GM19035 (cell line): ENCODE measurements at regions not wholly inside any gene's neighbourhood (a gene's known extent, or its start where the extent isn't known, plus 50 kb on each side); places are given as distances from the start of the nearest gene placed in this dataset.

ENCODE experiments used
- ATAC-seq: cut with Tn5 transposase; IDR thresholded peaks from one replicate; pipeline ENCODE4 v1.9.1; 2021; ENCODE audit not compliant: unreplicated experiment

GRCh38 chrX:9087271-9088040 lies 53.5 kb upstream of the FAM9B start:
- ATAC-seq = no peak

- ATAC-seq = no peak
Measured at GRCh38 chrX:9088896-9089295, 55.0 kb upstream of the FAM9B start.

- no peak for ATAC-seq
Measured at GRCh38 chrX:9090766-9091165, 56.8 kb upstream of the FAM9B start.

- no peak for ATAC-seq
Measured at GRCh38 chrX:9091258-9091657, 57.3 kb upstream of the FAM9B start.

GRCh38 chrX:9102956-9103355 lies 69.0 kb upstream of the FAM9B start:
- ATAC-seq = no peak

- ATAC-seq = no peak
Measured at GRCh38 chrX:9108054-9108453, 74.1 kb upstream of the FAM9B start.

- ATAC-seq = no peak
Measured at GRCh38 chrX:9110808-9111207, 76.9 kb upstream of the FAM9B start.

- no peak for ATAC-seq
Measured at GRCh38 chrX:9114245-9114644, 80.3 kb upstream of the FAM9B start.

- ATAC-seq = no peak
Measured at GRCh38 chrX:9117851-9118250, 83.9 kb upstream of the FAM9B start.

GRCh38 chrX:9122519-9123245 lies 88.8 kb upstream of the FAM9B start:
- ATAC-seq = no peak

GRCh38 chrX:9127986-9128385 lies 94.1 kb upstream of the FAM9B start:
- ATAC-seq = no peak

- ATAC-seq = no peak
Measured at GRCh38 chrX:9130031-9130430, 96.1 kb upstream of the FAM9B start.

GRCh38 chrX:9131066-9131465 lies 97.1 kb upstream of the FAM9B start:
- ATAC-seq = no peak

- ATAC-seq = no peak
Measured at GRCh38 chrX:9132036-9132638, 98.2 kb upstream of the FAM9B start.

- ATAC-seq = no peak
Measured at GRCh38 chrX:9133426-9133825, 99.5 kb upstream of the FAM9B start.

GRCh38 chrX:9134366-9134765 lies 100.4 kb upstream of the FAM9B start:
- ATAC-seq = no peak

GRCh38 chrX:9135901-9136510 lies 102.1 kb upstream of the FAM9B start:
- ATAC-seq = no peak

GRCh38 chrX:9137152-9137551 lies 103.2 kb upstream of the FAM9B start:
- no peak for ATAC-seq

- ATAC-seq = no peak
Measured at GRCh38 chrX:9141496-9141895, 107.6 kb upstream of the FAM9B start.

- no peak for ATAC-seq
Measured at GRCh38 chrX:9144701-9145241, 110.8 kb upstream of the FAM9B start.

GRCh38 chrX:9146657-9147056 lies 112.7 kb upstream of the FAM9B start:
- ATAC-seq = no peak
